Ishikawa (cell line): ENCODE measurements at regions not wholly inside any gene's neighbourhood (a gene's known extent, or its start where the extent isn't known, plus 50 kb on each side); places are given as distances from the start of the nearest gene placed in this dataset.

Experiments
- CEBPB ChIP-seq: IDR thresholded peaks from 2 replicates; pipeline ENCODE4 v1.6.1; 2012
- CREB1 ChIP-seq: IDR thresholded peaks from 2 replicates; pipeline ENCODE4 v1.6.1; 2012; ENCODE audit warnings: low read depth
- EGR1 ChIP-seq: IDR thresholded peaks from 2 replicates; pipeline ENCODE4 v1.6.1; 2012
- FOXM1 ChIP-seq: IDR thresholded peaks from 2 replicates; pipeline ENCODE4 v1.6.1; 2012; ENCODE audit warnings: low read depth, borderline replicate concordance
- MAX ChIP-seq: IDR thresholded peaks from 2 replicates; pipeline ENCODE4 v1.6.1; 2012
- RAD21 ChIP-seq: IDR thresholded peaks from 2 replicates; pipeline ENCODE4 v1.6.1; 2012; ENCODE audit warnings: low read depth
- TAF1 ChIP-seq: IDR thresholded peaks from 2 replicates; pipeline ENCODE4 v1.6.1; 2012; ENCODE audit warnings: low read depth, mild to moderate bottlenecking
- USF1 ChIP-seq: IDR thresholded peaks from 2 replicates; pipeline ENCODE4 v1.6.1; 2012
- YY1 ChIP-seq: IDR thresholded peaks from 2 replicates; pipeline ENCODE4 v1.6.1; 2012; ENCODE audit warnings: low read depth

GRCh38 chr7:46968003-46968402 is 613.9 kb downstream of the TNS3 start:
- TF ChIP-seq TAF1 (no peak), MAX (no peak), USF1 (no peak), FOXM1 (no peak), CREB1 (no peak), CEBPB (no peak), YY1 (no peak), RAD21 (no peak), EGR1 (no peak)
